Activated naive CD4-positive, alpha-beta T cell treated with anti-CD3 and anti-CD28 coated beads, Interleukin-2, amount 50 U/mL, for 72 hours (primary cell): ENCODE measurements at regions not wholly inside any gene's neighbourhood (a gene's known extent, or its start where the extent isn't known, plus 50 kb on each side); places are given as distances from the start of the nearest gene placed in this dataset.

ENCODE experiments used
- ATAC-seq, 2 donors: fragments of 150-1000 bp; cut with Tn5 transposase; 2 replicates each; pipeline ENCODE4 v1.10.0; 2021; ENCODE audit warnings: mild to moderate bottlenecking in 2 of 2, moderate library complexity in 2 of 2
- DNase-seq, 2 donors: peaks; one replicate each; pipeline ENCODE4 v3.0.0; 2021 to 2022; ENCODE audit warnings: low spot score in 2 of 2
- H3K27ac Mint-ChIP-seq, 2 donors: one replicate each; pipeline ENCODE4 v1.8.0; 2022; ENCODE audit warnings: mild to moderate bottlenecking in 2 of 2, mixed read lengths in 2 of 2
- H3K36me3 Mint-ChIP-seq, 2 donors: one replicate each; pipeline ENCODE4 v1.8.0; 2022; ENCODE audit warnings: mixed read lengths in 2 of 2
- H3K9me3 Mint-ChIP-seq, 2 donors: one replicate each; pipeline ENCODE4 v1.8.0; 2022; ENCODE audit warnings: mixed read lengths in 2 of 2

DNA sequence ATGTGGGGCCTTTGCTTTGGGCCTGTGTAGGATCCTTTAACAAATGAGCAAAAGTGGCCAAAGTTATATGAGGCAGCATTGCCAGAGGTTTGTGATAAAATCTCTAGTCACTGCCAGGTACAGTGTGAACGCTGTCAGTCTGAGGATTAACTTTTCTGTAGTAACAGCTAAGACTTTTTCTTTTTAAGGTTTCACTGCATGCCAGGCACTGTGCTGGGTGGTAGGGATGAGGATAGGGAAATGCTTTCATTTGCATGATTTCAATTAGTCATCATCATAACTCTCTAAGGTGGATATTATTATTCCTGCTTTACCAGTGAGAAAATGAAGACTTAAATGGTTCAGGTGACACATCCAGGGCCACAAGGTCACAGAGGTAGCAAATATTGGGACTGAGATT, 79.7 kb upstream of the BMPER start:
- Mint-ChIP-seq H3K36me3 (peaks cover 0 to under 1% of the 10 kb centered on the region in 2 donors), H3K27ac (no peak overlapping the region), H3K9me3 (no peaks in the 10 kb centered on the region)
- no peak for ATAC-seq
- no peak for DNase-seq

DNA sequence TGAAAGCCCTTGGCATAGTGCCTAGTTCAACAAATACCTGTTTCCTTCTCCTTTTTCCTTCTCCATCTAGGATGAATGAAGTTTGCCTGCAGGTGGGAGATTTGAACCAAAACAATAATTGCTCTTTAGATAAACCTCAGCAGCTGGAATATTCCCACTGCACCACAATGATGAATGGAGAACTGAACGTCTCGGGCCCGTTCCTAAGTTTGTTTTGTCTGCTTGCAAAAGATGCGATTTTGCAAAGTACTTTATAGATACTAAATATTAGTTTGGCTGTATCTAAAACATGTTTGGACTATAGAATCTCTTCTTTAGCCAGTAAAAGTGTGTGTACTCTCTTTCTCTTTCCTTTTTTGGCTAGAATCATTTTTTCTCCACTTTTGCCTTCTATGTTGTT, 75.8 kb upstream of the BMPER start:
- H3K36me3 Mint-ChIP-seq, result no peaks in the 10 kb centered on the region
- ATAC-seq, result no peak
- no peaks in the 10 kb centered on the region for H3K9me3 Mint-ChIP-seq
- DNase-seq, result no peak
- no peak overlapping the region for H3K27ac Mint-ChIP-seq

DNA sequence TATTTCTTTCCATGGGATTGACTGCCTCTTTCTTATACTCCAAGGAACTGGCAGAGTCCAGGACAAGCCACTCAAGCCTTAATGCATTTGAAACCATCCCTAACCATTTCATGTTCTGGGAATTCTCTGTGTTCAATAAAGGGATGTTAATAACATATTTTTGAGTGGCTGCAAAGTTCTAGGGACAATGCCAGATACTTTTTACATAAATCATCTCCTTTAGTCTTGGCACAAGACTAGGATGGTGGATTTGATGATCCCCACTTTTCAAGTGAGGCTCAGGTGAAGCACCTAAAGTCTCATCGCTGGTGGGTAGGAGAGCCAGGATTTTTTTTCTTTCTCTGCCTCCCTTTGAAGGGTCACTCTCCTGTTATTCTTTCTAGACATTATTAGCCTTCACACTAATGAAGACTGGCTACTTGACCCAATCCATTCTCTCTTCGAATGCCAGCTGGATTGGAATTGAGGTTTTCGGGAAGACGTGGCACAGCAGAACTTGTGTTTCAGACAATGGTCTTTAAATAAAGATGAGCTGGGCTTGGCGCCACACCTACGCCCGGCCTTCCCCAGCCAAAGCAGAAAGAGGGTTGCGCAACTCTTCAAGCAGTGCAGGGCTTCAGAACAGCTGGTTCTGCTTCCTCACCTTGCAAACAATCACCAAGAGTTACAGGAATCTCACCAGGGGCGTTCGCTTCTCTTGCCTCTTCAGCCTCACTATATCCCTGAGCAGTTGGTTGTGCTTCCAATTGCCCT, 73.8 kb upstream of the BMPER start:
- Mint-ChIP-seq H3K9me3 (peaks cover 0 to under 1% of the 10 kb centered on the region in 2 donors), H3K36me3 (no peaks in the 10 kb centered on the region), H3K27ac (no peak overlapping the region)
- DNase-seq, result no peak
- no peak for ATAC-seq

DNA sequence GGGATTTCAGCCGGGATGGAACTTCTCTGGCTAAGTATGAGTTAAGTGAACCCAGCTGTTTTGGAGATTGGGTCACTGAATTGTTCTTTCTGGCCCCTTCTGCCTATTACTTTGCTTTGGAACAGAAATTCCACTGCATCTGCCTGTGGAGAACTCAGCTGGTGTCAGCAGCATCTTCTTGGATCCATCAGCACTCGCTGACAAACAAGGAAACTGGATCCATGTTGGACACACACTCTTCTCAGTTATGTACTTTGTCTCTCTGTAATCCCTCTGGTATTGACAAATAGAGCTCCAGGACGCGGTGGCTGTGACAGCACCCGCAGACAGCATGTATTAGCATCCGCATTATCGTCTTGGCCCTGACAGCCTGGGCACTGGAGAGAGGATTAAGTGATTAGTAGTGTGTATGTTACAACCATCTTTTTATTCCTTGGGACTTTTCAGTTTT, 73.0 kb upstream of the BMPER start:
- no peaks in the 10 kb centered on the region for H3K36me3 Mint-ChIP-seq
- ATAC-seq (no peak), DNase-seq (no peak)
- H3K9me3 Mint-ChIP-seq, result peaks cover 0 to 6% of the 10 kb centered on the region in 2 donors
- no peak overlapping the region for H3K27ac Mint-ChIP-seq

DNA sequence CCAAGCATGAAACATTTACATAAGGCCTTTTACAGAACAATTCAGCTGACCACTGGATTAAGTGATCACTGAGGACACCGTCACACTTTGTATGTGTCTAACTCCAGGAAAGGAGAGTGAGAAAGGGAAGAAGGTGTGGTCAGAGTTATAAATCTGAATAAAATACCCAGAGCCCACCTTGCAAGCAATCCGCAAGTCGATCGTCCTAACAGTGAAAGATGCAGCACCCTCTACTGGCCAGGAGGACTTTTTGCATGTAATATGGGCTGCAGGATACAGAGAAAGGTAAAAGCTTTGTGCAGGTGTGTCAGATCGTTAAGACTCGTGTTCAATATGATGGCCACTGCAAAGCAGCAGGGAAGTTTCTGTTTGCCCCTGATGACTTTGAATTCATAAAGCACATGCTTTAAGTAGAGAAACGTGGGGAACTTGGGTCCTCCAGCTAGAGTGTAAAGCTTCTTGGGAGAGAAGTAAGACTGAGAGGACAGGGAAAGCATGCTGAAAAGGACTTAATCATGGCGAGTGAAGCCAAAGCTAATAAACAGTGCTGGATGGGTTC, 68.5 kb upstream of the BMPER start:
- peaks cover 0 to 6% of the 10 kb centered on the region in 2 donors for H3K9me3 Mint-ChIP-seq
- no peaks in the 10 kb centered on the region for H3K36me3 Mint-ChIP-seq
- no peak for ATAC-seq
- H3K27ac Mint-ChIP-seq, result no peak overlapping the region
- peak in 1 of 2 donors; percentile 30 for DNase-seq

DNA sequence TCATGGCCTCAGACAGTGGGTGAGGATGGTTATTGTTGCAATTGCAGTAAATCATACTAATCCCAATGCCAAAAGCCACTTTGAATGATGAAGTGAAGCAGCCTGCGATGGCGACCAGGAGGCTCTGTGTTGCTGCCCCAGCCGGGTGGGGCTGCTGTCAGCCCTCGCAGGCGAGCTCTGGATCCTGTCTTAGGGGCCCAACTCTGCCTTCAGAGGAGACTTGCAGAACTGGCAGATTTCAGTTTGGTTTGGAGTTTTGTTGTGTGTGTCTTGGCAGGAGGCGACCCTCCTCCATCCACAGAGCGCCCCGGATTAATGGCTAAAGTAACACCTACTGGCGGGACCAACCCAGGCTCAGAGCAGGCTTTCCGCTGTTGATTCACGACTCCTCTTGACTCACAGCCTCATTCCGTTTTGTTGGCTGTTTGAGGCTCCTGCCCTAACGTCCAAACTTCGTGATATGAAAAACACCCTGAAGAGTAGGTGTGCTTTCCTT, 67.9 kb upstream of the BMPER start:
- no peak for ATAC-seq
- no peaks in the 10 kb centered on the region for H3K36me3 Mint-ChIP-seq

DNA sequence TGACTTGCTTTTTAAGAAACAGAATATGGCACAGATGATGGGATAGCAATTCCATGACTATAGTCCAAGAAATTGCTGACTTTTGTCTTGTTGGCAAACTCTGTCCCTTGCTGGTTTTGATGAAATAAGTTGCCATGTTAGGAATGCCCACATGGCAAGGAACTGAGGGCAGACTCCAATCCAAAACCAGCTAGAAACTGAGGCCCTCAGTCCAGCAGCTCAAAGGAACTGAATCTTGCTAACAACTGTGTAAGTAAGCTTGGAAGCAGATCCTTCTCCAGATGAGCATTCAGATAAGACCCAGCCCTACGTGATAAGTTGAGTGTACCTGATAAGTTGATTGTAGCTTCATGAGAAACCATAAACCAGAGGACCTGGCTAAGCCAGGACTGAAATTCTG, 64.3 kb upstream of the BMPER start:
- ATAC-seq (no peak), DNase-seq (no peak)
- no peak overlapping the region for H3K27ac Mint-ChIP-seq
- no peaks in the 10 kb centered on the region for H3K36me3 Mint-ChIP-seq
- peaks cover 0 to 10% of the 10 kb centered on the region in 2 donors for H3K9me3 Mint-ChIP-seq

More for the DNA sequence above, 67.9 kb upstream of the BMPER start:
- no peak for DNase-seq
- no peak overlapping the region for H3K27ac Mint-ChIP-seq
- H3K9me3 Mint-ChIP-seq, result peaks cover 0 to 6% of the 10 kb centered on the region in 2 donors

DNA sequence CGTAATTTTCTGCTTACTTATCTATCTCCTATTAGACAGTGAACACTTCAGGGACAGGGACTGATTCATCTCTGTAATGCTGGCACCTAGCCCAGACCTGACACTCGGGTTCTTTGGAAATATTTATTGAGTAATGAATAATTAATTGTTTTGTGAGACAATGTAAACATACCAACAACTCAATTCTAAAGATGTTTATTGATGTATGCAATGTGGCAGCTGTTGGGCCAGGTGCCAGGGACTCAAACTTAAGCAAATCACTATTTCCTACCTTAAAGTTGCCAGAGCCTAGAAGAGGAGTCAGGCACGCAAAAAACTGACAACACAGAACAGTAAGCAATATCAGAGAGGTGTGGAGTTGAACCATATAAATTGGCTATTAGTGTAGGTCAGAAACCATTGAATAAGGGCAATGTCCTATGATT, 63.6 kb upstream of the BMPER start:
- H3K27ac Mint-ChIP-seq, result no peak overlapping the region
- peaks cover 0 to 7% of the 10 kb centered on the region in 2 donors for H3K9me3 Mint-ChIP-seq

DNA sequence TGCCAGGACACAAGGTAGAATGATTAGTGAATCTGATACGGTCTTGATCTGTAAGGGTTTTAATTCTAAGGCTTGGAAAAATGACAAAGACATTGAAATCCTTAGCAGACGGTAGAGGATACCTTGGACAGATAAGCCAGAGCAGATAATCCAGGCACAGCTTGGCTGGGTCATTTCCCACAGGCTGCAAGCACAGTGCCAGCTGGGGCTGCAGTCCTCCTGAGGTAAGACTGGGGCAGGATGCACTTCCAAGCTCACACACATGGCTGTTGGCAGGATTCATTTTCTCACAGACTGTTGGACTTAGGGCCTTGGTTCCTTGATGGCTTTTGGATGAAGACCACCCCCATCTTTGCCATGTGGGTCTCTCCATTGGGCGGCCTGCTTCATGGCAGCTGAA, 63.2 kb upstream of the BMPER start:
- DNase-seq, result no peak
- Mint-ChIP-seq H3K36me3 (no peaks in the 10 kb centered on the region), H3K27ac (no peak overlapping the region), H3K9me3 (peaks cover 0 to 3% of the 10 kb centered on the region in 2 donors)
- ATAC-seq, result no peak

More for the DNA sequence above, 63.6 kb upstream of the BMPER start:
- DNase-seq (no peak), ATAC-seq (no peak)
- no peaks in the 10 kb centered on the region for H3K36me3 Mint-ChIP-seq

DNA sequence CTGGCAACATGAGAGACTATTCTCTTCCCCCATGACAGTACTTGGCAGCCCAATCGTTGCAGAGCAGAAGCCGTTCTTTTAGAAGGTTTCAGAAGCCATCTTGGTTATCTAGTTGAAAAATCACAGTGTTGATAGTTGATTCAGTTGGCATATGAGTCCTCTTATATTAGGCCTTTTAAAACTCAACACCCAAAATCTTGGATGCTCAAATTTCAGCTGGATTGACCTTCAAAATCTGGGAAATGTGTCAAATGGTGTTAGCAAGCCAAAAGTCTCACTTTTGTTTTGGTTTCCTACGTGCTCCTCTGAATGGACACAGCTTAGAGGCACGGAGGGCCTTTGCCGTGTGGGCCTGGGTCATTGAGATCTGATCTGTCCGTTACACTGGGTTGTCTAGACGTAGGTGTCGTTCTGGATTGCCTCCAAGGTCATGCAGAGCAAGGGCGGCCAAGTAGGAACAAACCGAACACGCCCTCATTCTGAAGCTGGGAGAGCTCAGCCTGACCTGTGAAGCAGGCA, 59.3 kb upstream of the BMPER start:
- H3K9me3 Mint-ChIP-seq, result peaks cover 0 to 3% of the 10 kb centered on the region in 2 donors
- no peaks in the 10 kb centered on the region for H3K36me3 Mint-ChIP-seq
- no peak for DNase-seq
- H3K27ac Mint-ChIP-seq, result no peak overlapping the region
- ATAC-seq, result no peak

DNA sequence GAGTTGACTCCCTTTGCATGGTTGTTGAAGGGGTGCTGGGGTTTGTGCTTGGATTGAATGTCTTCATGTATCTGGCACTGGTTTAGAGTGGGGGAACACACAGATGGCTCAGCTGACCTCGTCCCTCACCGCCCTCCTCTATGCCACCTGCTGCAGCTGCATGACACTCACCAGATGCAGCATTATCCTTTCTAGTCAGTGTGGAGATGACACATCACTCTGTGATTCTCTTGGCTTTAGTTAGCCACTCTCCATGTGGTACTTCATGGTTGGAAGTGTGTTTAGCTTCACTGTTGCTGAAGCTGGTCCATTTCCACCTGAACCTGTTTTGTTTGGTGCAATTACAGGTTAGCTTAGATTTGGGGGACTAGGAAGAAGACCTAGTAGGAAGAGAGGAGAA, 56.3 kb upstream of the BMPER start:
- H3K9me3 Mint-ChIP-seq, result peaks cover 0 to 3% of the 10 kb centered on the region in 2 donors
- H3K36me3 Mint-ChIP-seq, result no peaks in the 10 kb centered on the region
- H3K27ac Mint-ChIP-seq, result no peak overlapping the region
- no peak for DNase-seq
- no peak for ATAC-seq

DNA sequence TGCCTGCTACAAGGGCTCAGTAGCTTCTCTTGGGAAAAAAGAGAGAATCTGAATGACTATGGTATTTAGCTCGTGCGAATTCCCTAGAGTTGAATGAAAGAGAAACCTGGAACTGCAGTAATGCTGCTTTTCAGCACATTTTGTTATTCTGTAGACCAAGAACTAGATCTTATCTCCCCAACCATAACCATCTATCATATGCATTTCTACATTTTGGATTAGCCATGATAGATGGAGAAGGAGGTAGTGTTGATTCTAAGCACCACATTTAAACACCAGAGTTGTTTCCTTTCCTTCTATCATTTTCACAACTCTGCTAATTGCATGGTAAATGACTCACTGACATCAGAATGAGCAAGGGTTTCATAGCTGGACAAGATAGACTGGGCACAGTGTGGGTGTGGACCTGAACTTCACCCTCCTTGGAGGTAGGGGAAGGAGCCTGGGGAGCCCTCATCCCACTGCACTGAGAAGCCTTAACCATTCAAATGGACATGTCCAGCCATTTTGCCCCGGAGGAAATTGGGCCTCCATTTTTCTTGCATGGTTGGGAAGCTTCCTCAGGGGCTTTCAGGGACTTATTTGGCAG, 55.3 kb upstream of the BMPER start:
- no peaks in the 10 kb centered on the region for H3K36me3 Mint-ChIP-seq
- DNase-seq (no peak), ATAC-seq (no peak)
- H3K27ac Mint-ChIP-seq, result no peak overlapping the region
- no peaks in the 10 kb centered on the region for H3K9me3 Mint-ChIP-seq

DNA sequence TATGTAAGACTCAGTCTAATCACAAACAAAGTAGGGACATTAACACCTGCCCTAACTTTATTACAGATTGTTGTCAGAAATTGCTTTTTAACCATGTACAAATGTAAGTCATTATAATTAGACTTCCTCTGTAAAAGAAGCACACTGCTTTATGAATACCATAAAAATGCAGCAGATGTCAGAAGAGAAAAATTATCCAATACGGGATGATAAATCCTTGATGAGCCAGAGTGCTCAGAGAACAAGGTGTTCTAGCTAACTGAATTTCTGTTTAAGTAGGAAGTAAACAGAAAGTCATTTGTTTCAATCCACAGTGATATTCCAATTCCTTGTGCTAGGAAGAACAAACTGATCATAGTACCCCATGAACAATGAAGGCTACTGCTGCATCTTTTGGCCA, 54.6 kb upstream of the BMPER start:
- Mint-ChIP-seq H3K36me3 (no peaks in the 10 kb centered on the region), H3K27ac (no peak overlapping the region), H3K9me3 (no peaks in the 10 kb centered on the region)
- DNase-seq (no peak), ATAC-seq (no peak)

DNA sequence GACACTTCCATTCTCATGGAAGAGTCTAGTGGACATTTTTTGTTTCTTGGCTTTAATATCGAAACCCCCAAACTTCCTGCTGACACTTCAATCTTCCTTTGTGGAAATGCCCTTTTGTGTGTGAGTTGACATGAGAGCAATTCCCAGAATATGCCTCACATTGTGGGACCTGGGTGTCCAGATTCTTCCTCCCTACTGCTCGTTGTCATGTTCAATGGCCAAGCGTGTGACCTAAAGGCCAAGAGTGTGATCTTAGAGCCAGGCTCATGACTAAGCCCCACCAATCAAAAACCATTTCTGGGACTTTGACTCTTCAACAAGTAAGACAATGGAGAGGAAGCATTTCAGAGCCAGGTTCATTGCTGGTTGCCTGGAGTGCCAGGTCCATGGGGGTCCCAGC, 52.5 kb upstream of the BMPER start:
- no peak for DNase-seq
- no peaks in the 10 kb centered on the region for H3K36me3 Mint-ChIP-seq
- no peak for ATAC-seq
- no peak overlapping the region for H3K27ac Mint-ChIP-seq
- no peaks in the 10 kb centered on the region for H3K9me3 Mint-ChIP-seq

DNA sequence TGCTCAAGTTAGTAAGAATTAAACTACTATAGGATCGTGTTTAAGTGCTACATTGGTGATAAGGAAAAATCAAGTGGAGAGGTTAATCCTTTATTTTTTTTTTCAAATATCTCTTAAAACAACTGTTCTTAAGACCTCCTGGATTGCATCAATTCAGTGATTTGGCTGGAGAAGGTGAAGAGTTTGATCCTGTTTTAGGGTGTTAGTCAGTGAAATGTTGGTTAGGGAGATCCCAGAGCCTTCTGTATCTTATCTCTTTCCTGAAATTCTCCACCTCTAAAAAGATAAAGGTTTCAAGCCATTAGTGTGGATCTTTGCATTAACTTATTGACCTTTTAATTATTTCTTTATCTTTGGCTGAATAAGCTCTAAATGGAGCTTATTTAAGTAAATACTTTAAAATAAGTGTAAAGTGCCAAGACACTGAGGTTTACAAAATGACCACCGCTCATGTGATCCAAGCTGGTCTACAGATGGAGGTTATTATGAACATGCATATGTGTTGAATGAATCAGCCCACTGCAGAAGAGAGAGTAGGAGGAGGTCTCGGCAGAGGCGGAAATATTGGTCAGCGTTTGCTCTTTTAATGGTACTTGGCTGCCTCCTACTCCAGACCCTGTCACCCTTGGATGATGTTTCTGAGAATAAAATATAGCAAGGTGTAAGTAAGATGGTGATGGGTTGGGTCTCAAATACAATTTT, 51.8 kb upstream of the BMPER start:
- Mint-ChIP-seq H3K27ac (no peak overlapping the region), H3K9me3 (no peaks in the 10 kb centered on the region), H3K36me3 (no peaks in the 10 kb centered on the region)
- ATAC-seq (no peak), DNase-seq (no peak)

DNA sequence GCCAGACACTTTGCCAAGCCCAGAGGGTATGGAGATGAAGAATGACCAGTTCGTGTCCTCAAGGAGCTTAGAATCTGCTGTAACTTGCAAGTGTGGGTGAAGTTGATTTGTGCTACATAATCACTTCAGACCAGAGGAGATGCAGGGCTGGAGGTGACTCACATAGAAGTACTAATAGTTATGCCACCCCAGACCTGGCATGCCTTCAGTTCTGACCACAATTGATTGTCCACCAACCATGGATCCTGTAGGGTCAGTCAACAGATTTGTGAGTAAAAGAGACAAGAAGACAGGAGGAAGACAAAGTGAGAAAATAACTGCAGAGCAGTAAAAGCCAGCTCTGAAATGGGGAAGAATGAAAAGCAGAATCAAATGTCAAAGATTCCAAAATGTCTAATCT, 51.2 kb upstream of the BMPER start:
- no peak overlapping the region for H3K27ac Mint-ChIP-seq
- no peak for ATAC-seq
- no peak for DNase-seq
- no peaks in the 10 kb centered on the region for H3K36me3 Mint-ChIP-seq
- no peaks in the 10 kb centered on the region for H3K9me3 Mint-ChIP-seq

DNA sequence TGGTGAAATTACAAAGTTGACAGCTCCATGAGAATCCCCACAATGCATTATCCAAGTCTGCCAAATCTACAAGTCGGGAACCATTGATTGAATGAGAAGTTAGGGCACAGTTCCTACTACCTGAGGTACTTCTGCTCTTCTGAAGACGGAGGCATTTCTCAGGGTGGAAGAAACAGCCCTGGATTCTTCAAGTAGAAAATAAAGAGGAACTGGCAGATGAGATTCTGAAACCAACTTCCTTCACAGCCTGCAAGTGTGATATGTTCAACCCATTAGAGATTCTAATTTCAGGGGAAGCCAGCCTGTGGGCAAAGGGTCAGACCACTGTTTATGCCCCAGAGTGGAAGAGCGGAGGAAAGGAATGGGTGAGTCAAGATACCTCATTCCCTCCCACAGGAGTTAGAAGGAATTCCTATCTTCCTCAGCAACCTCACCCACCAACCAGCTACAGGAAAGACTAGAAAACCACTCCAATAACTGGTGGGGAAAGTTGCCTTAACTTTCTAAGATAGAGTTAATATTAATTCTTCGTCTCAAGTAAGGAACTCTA, 50.5 kb upstream of the BMPER start:
- no peaks in the 10 kb centered on the region for H3K36me3 Mint-ChIP-seq
- ATAC-seq (no peak), DNase-seq (no peak)
- H3K9me3 Mint-ChIP-seq, result no peaks in the 10 kb centered on the region
- no peak overlapping the region for H3K27ac Mint-ChIP-seq
